Naive thymus-derived CD4-positive, alpha-beta T cell (primary cell): ENCODE measurements at regions not wholly inside any gene's neighbourhood (a gene's known extent, or its start where the extent isn't known, plus 50 kb on each side); places are given as distances from the start of the nearest gene placed in this dataset.

Experiments
- ATAC-seq: fragments of 150-1000 bp; cut with Tn5 transposase; 2 replicates; pipeline ENCODE4 v1.10.0; 2021; ENCODE audit warnings: mild to moderate bottlenecking, moderate library complexity
- CTCF ChIA-PET: fragments of 350-600 bp; sonication (Branson Sonifier 250); formaldehyde crosslinking; loops from one replicate; lab custom pipeline; 2021; ENCODE audit warnings: antibody characterized with exemption; lab: Charles Lee
- POLR2A ChIA-PET: fragments of 350-600 bp; sonication (Branson Sonifier 250); formaldehyde crosslinking; loops from one replicate; lab custom pipeline; 2021; ENCODE audit warnings: antibody characterized with exemption, inconsistent platforms; lab: Charles Lee
- DNase-seq, 9 donors: peaks; one replicate each; pipeline versions ENCODE4 v3.0.0 to v3.0.0-alpha.2; 2020 to 2022; ENCODE audit warnings: mixed read lengths in 1 of 9
- H3K27ac ChIP-seq: one replicate; pipeline ENCODE4 v1.7.0; 2013; ENCODE audit warnings: mild to moderate bottlenecking, low read depth, low read length, moderate library complexity
- H3K27me3 ChIP-seq, 2 donors: one replicate each; pipeline ENCODE4 v1.7.0; 2013; ENCODE audit warnings: low read length in 2 of 2, mild to moderate bottlenecking in 2 of 2, moderate library complexity in 2 of 2; ENCODE audit not compliant: control insufficient read depth in 2 of 2, insufficient read depth in 2 of 2
- H3K36me3 ChIP-seq, 3 experiments: 1 replicate in 2 of 3; 2 replicates in 1 of 3; pipeline ENCODE4 v1.7.0; 2013; ENCODE audit warnings: low read length in 3 of 3, mild to moderate bottlenecking in 3 of 3, moderate library complexity in 1 of 3; ENCODE audit not compliant: insufficient read depth in 3 of 3, control insufficient read depth in 2 of 3
- H3K4me1 ChIP-seq, 2 donors: one replicate each; pipeline ENCODE4 v1.7.0; 2013; ENCODE audit warnings: low read length in 2 of 2, mild to moderate bottlenecking in 2 of 2, moderate library complexity in 1 of 2; ENCODE audit not compliant: control insufficient read depth in 2 of 2, insufficient read depth in 2 of 2
- H3K4me3 ChIP-seq: 2 replicates; pipeline ENCODE4 v1.7.0; 2013; ENCODE audit warnings: mild to moderate bottlenecking, low read length
- H3K9me3 ChIP-seq, 3 experiments: 1 replicate in 2 of 3; 2 replicates in 1 of 3; pipeline ENCODE4 v1.7.0; 2013; ENCODE audit warnings: low read length in 3 of 3; ENCODE audit not compliant: control insufficient read depth in 2 of 3
- H3K27ac Mint-ChIP-seq, 9 donors: one replicate each; pipeline ENCODE4 v1.8.0; 2020 to 2022; ENCODE audit warnings: mixed read lengths in 9 of 9, mild to moderate bottlenecking in 8 of 9, moderate library complexity in 5 of 9, inconsistent platforms in 2 of 9
- H3K27me3 Mint-ChIP-seq, 5 donors: one replicate each; pipeline ENCODE4 v1.8.0; 2021 to 2022; ENCODE audit warnings: mixed read lengths in 5 of 5, mild to moderate bottlenecking in 1 of 5
- H3K36me3 Mint-ChIP-seq, 5 donors: one replicate each; pipeline ENCODE4 v1.8.0; 2020 to 2022; ENCODE audit warnings: mixed read lengths in 5 of 5, mild to moderate bottlenecking in 3 of 5, inconsistent platforms in 1 of 5
- H3K4me1 Mint-ChIP-seq, 7 donors: one replicate each; pipeline ENCODE4 v1.8.0; 2020 to 2022; ENCODE audit warnings: mixed read lengths in 7 of 7, mild to moderate bottlenecking in 3 of 7, inconsistent platforms in 1 of 7
- H3K4me3 Mint-ChIP-seq, 10 donors: one replicate each; pipeline ENCODE4 v1.8.0; 2020 to 2022; ENCODE audit warnings: mild to moderate bottlenecking in 10 of 10, mixed read lengths in 10 of 10, moderate library complexity in 6 of 10, inconsistent platforms in 2 of 10
- H3K9me3 Mint-ChIP-seq, 11 donors: one replicate each; pipeline ENCODE4 v1.8.0; 2020 to 2022; ENCODE audit warnings: mixed read lengths in 11 of 11, mild to moderate bottlenecking in 4 of 11, inconsistent platforms in 1 of 11, moderate library complexity in 1 of 11
- intact Hi-C, 2 donors: fragments of 100-400 bp; cut with micrococcal nuclease; formaldehyde crosslinking; loops; one replicate each; pipeline ENCODE4 v1.15.1; 2023

GRCh38 chr3:88282528-88283241 is 132.9 kb downstream of the C3orf38 start:
- Mint-ChIP-seq H3K4me3 (no peak overlapping the region), H3K36me3 (no peaks in the 10 kb centered on the region), H3K27ac (no peak overlapping the region), H3K27me3 (peaks cover 0 to 4% (median 1%) of the 10 kb centered on the region in 5 donors), H3K4me1 (peaks cover 0 to 3% (median 0%) of the 10 kb centered on the region in 7 donors), H3K9me3 (peaks cover 0 to 4% (median 0%) of the 10 kb centered on the region in 11 donors)
- no peaks in the 10 kb centered on the region for H3K27me3 ChIP-seq
- H3K9me3 ChIP-seq, result no peaks in the 10 kb centered on the region
- CTCF ChIA-PET, result no interaction called here
- ATAC-seq, result no peak
- intact Hi-C loops, result no loop called here
- H3K27ac ChIP-seq, result no peak overlapping the region
- no peak overlapping the region for H3K4me3 ChIP-seq
- H3K4me1 ChIP-seq, result no peaks in the 10 kb centered on the region
- no peak for DNase-seq
- no peaks in the 10 kb centered on the region for H3K36me3 ChIP-seq
- POLR2A ChIA-PET, result no interaction called here

DNA sequence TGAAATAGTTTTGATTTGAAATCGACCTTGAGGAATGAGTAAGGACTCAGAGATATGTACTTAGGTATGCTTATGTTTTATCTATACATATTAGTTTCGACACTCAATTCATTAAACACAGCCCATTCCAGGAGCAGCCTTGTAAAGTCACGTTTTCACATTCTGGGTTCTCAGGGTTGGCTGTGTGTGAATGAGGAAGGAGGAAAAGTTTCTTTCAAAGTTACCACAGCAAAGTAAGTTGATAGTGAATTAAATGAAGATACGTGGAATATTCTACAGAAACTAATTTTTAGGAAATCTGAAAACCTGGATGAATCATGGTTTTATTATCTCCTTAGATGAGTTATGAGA is 133.5 kb downstream of the C3orf38 start:
- intact Hi-C loops, result no loop called here
- Histone ChIP-seq H3K27me3 (no peaks in the 10 kb centered on the region), H3K9me3 (no peaks in the 10 kb centered on the region), H3K36me3 (no peaks in the 10 kb centered on the region), H3K4me3 (no peak overlapping the region), H3K4me1 (no peaks in the 10 kb centered on the region), H3K27ac (no peak overlapping the region)
- POLR2A ChIA-PET, result no interaction called here
- H3K36me3 Mint-ChIP-seq, result no peaks in the 10 kb centered on the region
- H3K27me3 Mint-ChIP-seq, result peaks cover 0 to 4% (median 0%) of the 10 kb centered on the region in 5 donors
- DNase-seq (no peak), ATAC-seq (no peak)
- H3K9me3 Mint-ChIP-seq, result peaks cover 0 to 4% (median 0%) of the 10 kb centered on the region in 11 donors
- H3K4me3 Mint-ChIP-seq, result no peak overlapping the region
- H3K27ac Mint-ChIP-seq, result no peak overlapping the region
- peaks cover 0 to 3% (median 0%) of the 10 kb centered on the region in 7 donors for H3K4me1 Mint-ChIP-seq
- CTCF ChIA-PET, result no interaction called here

- Mint-ChIP-seq H3K9me3 (peaks cover 0 to 26% (median 3%) of the 10 kb centered on the region in 11 donors), H3K4me3 (no peak overlapping the region), H3K4me1 (peaks cover 0 to 1% (median 0%) of the 10 kb centered on the region in 7 donors), H3K27me3 (peaks cover 0 to 4% (median 0%) of the 10 kb centered on the region in 5 donors), H3K36me3 (peaks cover 0 to 3% (median 0%) of the 10 kb centered on the region in 5 donors), H3K27ac (no peak overlapping the region)
- Histone ChIP-seq H3K9me3 (no peaks in the 10 kb centered on the region), H3K4me3 (no peak overlapping the region), H3K36me3 (no peaks in the 10 kb centered on the region), H3K4me1 (no peaks in the 10 kb centered on the region), H3K27me3 (no peaks in the 10 kb centered on the region), H3K27ac (no peak overlapping the region)
- no peak for ATAC-seq
- POLR2A ChIA-PET, result no interaction called here
- CTCF ChIA-PET, result no interaction called here
- no peak for DNase-seq
- intact Hi-C loops, result no loop called here
These were observed 141.7 kb downstream of the C3orf38 start for GRCh38 chr3:88291486-88291885.

- Histone ChIP-seq H3K27ac (no peak overlapping the region), H3K9me3 (no peaks in the 10 kb centered on the region), H3K4me3 (no peak overlapping the region), H3K36me3 (no peaks in the 10 kb centered on the region), H3K27me3 (no peaks in the 10 kb centered on the region), H3K4me1 (no peaks in the 10 kb centered on the region)
- POLR2A ChIA-PET, result no interaction called here
- Mint-ChIP-seq H3K27ac (no peak overlapping the region), H3K36me3 (peaks cover 0 to 3% (median 0%) of the 10 kb centered on the region in 5 donors), H3K27me3 (no peaks in the 10 kb centered on the region), H3K4me3 (no peak overlapping the region), H3K9me3 (peaks cover 0 to 17% (median 3%) of the 10 kb centered on the region in 11 donors), H3K4me1 (peaks cover 0 to 5% (median 0%) of the 10 kb centered on the region in 7 donors)
- intact Hi-C loops, result no loop called here
- ATAC-seq (no peak), DNase-seq (no peak)
- CTCF ChIA-PET, result no interaction called here
These were observed 148.4 kb downstream of the C3orf38 start for GRCh38 chr3:88298189-88298588.

- ATAC-seq (no peak), DNase-seq (no peak)
- H3K4me3 Mint-ChIP-seq, result no peak overlapping the region
- CTCF ChIA-PET, result no interaction called here
- no peaks in the 10 kb centered on the region for H3K27me3 Mint-ChIP-seq
- Histone ChIP-seq H3K4me1 (no peaks in the 10 kb centered on the region), H3K27ac (no peak overlapping the region), H3K36me3 (no peaks in the 10 kb centered on the region), H3K4me3 (no peak overlapping the region), H3K27me3 (no peaks in the 10 kb centered on the region), H3K9me3 (no peaks in the 10 kb centered on the region)
- no peak overlapping the region for H3K27ac Mint-ChIP-seq
- H3K9me3 Mint-ChIP-seq, result peaks cover 0 to 7% (median 0%) of the 10 kb centered on the region in 11 donors
- POLR2A ChIA-PET, result interaction anchor here (0.9 kb wide), 1 partner anchor 23 kb away, joined by 3 read pairs; no protein-coding TSS in a partner anchor
- peaks cover 0 to 5% (median 0%) of the 10 kb centered on the region in 7 donors for H3K4me1 Mint-ChIP-seq
- no peaks in the 10 kb centered on the region for H3K36me3 Mint-ChIP-seq
- intact Hi-C loops, result no loop called here
These were observed 151.7 kb downstream of the C3orf38 start for GRCh38 chr3:88301273-88301995.

GRCh38 chr3:88301996-88302393 is 152.2 kb downstream of the C3orf38 start:
- no peaks in the 10 kb centered on the region for H3K27me3 Mint-ChIP-seq
- Histone ChIP-seq H3K36me3 (no peaks in the 10 kb centered on the region), H3K27me3 (no peaks in the 10 kb centered on the region), H3K9me3 (no peaks in the 10 kb centered on the region), H3K27ac (no peak overlapping the region), H3K4me1 (no peaks in the 10 kb centered on the region), H3K4me3 (no peak overlapping the region)
- no peaks in the 10 kb centered on the region for H3K36me3 Mint-ChIP-seq
- H3K4me1 Mint-ChIP-seq, result peaks cover 0 to 5% (median 0%) of the 10 kb centered on the region in 7 donors
- ChIA-PET CTCF (no interaction called here), POLR2A (no interaction called here)
- ATAC-seq (no peak), DNase-seq (no peak)
- H3K9me3 Mint-ChIP-seq, result peaks cover 0 to 7% (median 0%) of the 10 kb centered on the region in 11 donors
- no peak overlapping the region for H3K4me3 Mint-ChIP-seq
- intact Hi-C loops, result no loop called here
- H3K27ac Mint-ChIP-seq, result no peak overlapping the region
